ENCODE measurements at regions not wholly inside any gene's neighbourhood (a gene's known extent, or its start where the extent isn't known, plus 50 kb on each side); places are given as distances from the start of the nearest gene placed in this dataset.

GRCh38 chr3:110413807-110414748 is 657.5 kb upstream of the NECTIN3 start:
- H2AFZ ChIP-seq (ENCODE audit: low read length) = no peak overlapping the region
- no TSS peak for BruUV-seq (replicated peaks)
- H3K79me2 ChIP-seq (ENCODE audit: insufficient read depth, low read depth, low read length) = no peaks in the 10 kb centered on the region
- CTCF ChIA-PET (ENCODE audit: unreplicated experiment) = no interaction called here
- no peak overlapping the region for H3K27ac ChIP-seq (ENCODE audit: low read depth, low read length, poor library complexity, severe bottlenecking)
- no peak overlapping the region for H3K4me3 ChIP-seq (ENCODE audit: low read depth, low read length, poor library complexity, severe bottlenecking)
- no peaks in the 10 kb centered on the region for H3K9me3 ChIP-seq (ENCODE audit: low read length)
- H3K4me2 ChIP-seq (ENCODE audit: low read length) = no peak overlapping the region
- no peak for DNase-seq (ENCODE audit: low spot score)
- no peaks in the 10 kb centered on the region for H3K36me3 ChIP-seq (ENCODE audit: insufficient read depth, low read length)
- H3K9me2 ChIP-seq (ENCODE audit: insufficient read depth, low read length) = no peaks in the 10 kb centered on the region
- H3K4me1 ChIP-seq (ENCODE audit: insufficient read depth, low read length, poor library complexity, severe bottlenecking) = no peaks in the 10 kb centered on the region
- TF ChIP-seq CTCF (conservative IDR thresholded peaks at IDR 0.05; ENCODE audit: low read length) (no peak), EZH2phosphoT487 (IDR thresholded peaks at IDR 0.05; ENCODE audit: borderline replicate concordance, low read depth, low read length) (no peak)
- intact Hi-C loops (cut with micrococcal nuclease; ENCODE audit: unreplicated experiment) = no loop called here
- POLR2A ChIA-PET = interaction anchor here (0.6 kb wide), 1 partner anchor 1073 kb away, joined by 3 read pairs; no protein-coding TSS in a partner anchor
- H4K20me1 ChIP-seq (ENCODE audit: insufficient read depth, low read length) = no peaks in the 10 kb centered on the region

- H3K9me3 ChIP-seq (ENCODE audit: low read length) = no peaks in the 10 kb centered on the region
- no peaks in the 10 kb centered on the region for H4K20me1 ChIP-seq (ENCODE audit: insufficient read depth, low read length)
- POLR2A ChIA-PET = interaction anchor here (0.7 kb wide), 1 partner anchor 28 kb away, joined by 3 read pairs; no protein-coding TSS in a partner anchor
- BruUV-seq (replicated peaks) = no TSS peak
- no peak for TF ChIP-seq EZH2phosphoT487 (IDR thresholded peaks at IDR 0.05; ENCODE audit: borderline replicate concordance, low read depth, low read length)
- no peak for TF ChIP-seq CTCF (conservative IDR thresholded peaks at IDR 0.05; ENCODE audit: low read length)
- no peak overlapping the region for H3K4me2 ChIP-seq (ENCODE audit: low read length)
- H2AFZ ChIP-seq (ENCODE audit: low read length) = no peak overlapping the region
- H3K4me1 ChIP-seq (ENCODE audit: insufficient read depth, low read length, poor library complexity, severe bottlenecking) = no peaks in the 10 kb centered on the region
- no peaks in the 10 kb centered on the region for H3K9me2 ChIP-seq (ENCODE audit: insufficient read depth, low read length)
- no peak overlapping the region for H3K27ac ChIP-seq (ENCODE audit: low read depth, low read length, poor library complexity, severe bottlenecking)
- CTCF ChIA-PET (ENCODE audit: unreplicated experiment) = no interaction called here
- H3K36me3 ChIP-seq (ENCODE audit: insufficient read depth, low read length) = no peaks in the 10 kb centered on the region
- intact Hi-C loops (cut with micrococcal nuclease; ENCODE audit: unreplicated experiment) = no loop called here
- no peak overlapping the region for H3K4me3 ChIP-seq (ENCODE audit: low read depth, low read length, poor library complexity, severe bottlenecking)
- no peak for DNase-seq (ENCODE audit: low spot score)
- H3K79me2 ChIP-seq (ENCODE audit: insufficient read depth, low read depth, low read length) = no peaks in the 10 kb centered on the region
These were observed 656.8 kb upstream of the NECTIN3 start for GRCh38 chr3:110414855-110415254.

- Histone ChIP-seq H3K9me3 (ENCODE audit: low read length) (no peaks in the 10 kb centered on the region), H3K4me1 (ENCODE audit: insufficient read depth, low read length, poor library complexity, severe bottlenecking) (no peaks in the 10 kb centered on the region), H4K20me1 (ENCODE audit: insufficient read depth, low read length) (no peaks in the 10 kb centered on the region), H3K9me2 (ENCODE audit: insufficient read depth, low read length) (no peaks in the 10 kb centered on the region), H3K27ac (ENCODE audit: low read depth, low read length, poor library complexity, severe bottlenecking) (no peak overlapping the region), H3K4me2 (ENCODE audit: low read length) (no peak overlapping the region), H3K4me3 (ENCODE audit: low read depth, low read length, poor library complexity, severe bottlenecking) (no peak overlapping the region), H3K79me2 (ENCODE audit: insufficient read depth, low read depth, low read length) (no peaks in the 10 kb centered on the region), H2AFZ (ENCODE audit: low read length) (no peak overlapping the region), H3K36me3 (ENCODE audit: insufficient read depth, low read length) (no peaks in the 10 kb centered on the region)
- DNase-seq (ENCODE audit: low spot score) = no peak
- ChIA-PET POLR2A (no interaction called here), CTCF (ENCODE audit: unreplicated experiment) (no interaction called here)
- intact Hi-C loops (cut with micrococcal nuclease; ENCODE audit: unreplicated experiment) = no loop called here
- TF ChIP-seq CTCF (conservative IDR thresholded peaks at IDR 0.05; ENCODE audit: low read length) (no peak), EZH2phosphoT487 (IDR thresholded peaks at IDR 0.05; ENCODE audit: borderline replicate concordance, low read depth, low read length) (no peak)
- BruUV-seq (replicated peaks) = no TSS peak
These were observed 652.5 kb upstream of the NECTIN3 start for GRCh38 chr3:110419096-110419495.
